Epithelial cell of prostate (primary cell): ENCODE measurements at regions not wholly inside any gene's neighbourhood (a gene's known extent, or its start where the extent isn't known, plus 50 kb on each side); places are given as distances from the start of the nearest gene placed in this dataset.
"Not testable (repeated sequence)": the region's sequence is repeated elsewhere in the genome, so short reads cannot be mapped to it uniquely, and the experiment has no call there.

Experiments used
- DNase-seq: peaks from one replicate; pipeline ENCODE4 v3.0.0-alpha.2; 2011; ENCODE audit warnings: low read depth, low spot score
- H3K27ac ChIP-seq: fragments of 450-650 bp; 2 replicates; pipeline ENCODE4 v1.5.1; 2017; ENCODE audit warnings: mild to moderate bottlenecking

DNA sequence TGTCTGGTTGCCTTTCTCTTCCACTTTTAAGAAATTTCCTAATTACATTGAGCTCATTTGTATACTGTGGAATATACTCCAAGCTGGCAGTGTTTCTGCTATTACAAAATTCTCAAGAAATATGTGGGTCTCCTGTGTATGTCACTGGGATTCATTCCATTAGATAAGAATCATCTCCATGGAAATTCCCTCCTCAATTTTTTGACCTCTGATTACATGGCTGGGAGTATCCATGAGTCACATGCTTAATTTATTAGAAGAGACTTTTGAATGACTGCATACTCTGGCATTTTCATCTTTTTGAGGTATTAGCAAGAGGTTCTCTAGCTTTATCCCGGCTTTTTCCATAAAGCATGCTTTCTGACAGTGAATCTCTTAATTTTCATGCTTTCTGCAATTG lies 665.5 kb upstream of the CNTNAP5 start:
- no peak overlapping the region for H3K27ac ChIP-seq
- DNase-seq, result no peak

DNA sequence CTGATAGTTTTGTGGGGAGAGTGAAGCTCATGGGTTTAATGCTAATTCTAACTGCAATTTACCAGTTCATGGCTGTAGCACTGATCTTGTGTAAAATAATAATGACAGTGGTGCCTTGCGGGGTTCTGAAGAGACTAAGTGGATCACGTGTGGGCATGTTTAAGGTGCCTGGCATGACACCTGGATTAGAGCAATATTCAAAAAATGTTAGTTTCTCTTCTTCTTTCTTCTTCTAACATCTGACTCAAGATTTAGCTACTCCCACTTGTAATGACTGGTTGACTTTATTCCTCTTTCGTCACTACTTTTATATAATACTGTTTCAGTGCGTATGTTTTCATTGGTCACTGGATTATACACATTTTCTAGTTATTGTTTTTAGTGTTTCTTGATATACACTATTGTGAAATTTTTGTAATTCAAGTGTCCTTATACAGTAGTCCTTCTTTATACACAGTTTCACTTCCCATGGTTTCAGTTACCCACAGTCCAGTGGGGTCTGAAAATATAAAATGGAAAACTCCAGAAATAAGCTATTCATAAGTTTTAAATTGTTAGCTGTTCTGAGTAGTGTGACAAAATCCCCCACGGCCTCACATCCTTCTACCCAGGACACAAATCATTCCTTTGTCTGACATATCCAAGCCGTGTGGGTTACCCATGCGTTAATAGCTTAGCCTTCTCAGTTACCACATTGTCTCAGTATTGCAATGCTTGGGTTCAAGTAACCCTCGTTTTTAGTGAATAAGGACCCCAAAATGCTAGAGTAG lies 662.2 kb upstream of the CNTNAP5 start:
- no peak for DNase-seq
- H3K27ac ChIP-seq, result no peak overlapping the region

DNA sequence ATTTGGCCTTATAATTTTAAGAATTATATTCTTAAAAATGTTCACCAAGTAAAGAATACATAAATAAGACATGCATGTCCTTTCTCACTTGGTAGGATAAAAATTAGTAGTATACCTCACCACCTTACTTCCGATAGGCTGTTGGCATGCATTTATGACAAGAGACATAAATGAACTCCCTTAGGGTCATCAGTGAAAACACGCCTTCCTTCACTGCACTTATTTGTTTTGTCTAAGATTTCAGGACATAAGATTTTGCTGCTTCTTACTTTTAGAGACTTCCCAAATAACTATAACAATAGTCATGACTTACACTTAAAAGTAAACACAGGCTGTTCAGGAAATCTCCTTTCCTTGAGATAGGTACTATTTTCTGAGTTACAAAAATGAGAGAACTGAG lies 661.3 kb upstream of the CNTNAP5 start:
- no peak for DNase-seq

GRCh38 chr2:123364243-123364896 lies 660.7 kb upstream of the CNTNAP5 start:
- no peak for DNase-seq
- no peak overlapping the region for H3K27ac ChIP-seq

More for the DNA sequence above, 661.3 kb upstream of the CNTNAP5 start:
- no peak overlapping the region for H3K27ac ChIP-seq

DNA sequence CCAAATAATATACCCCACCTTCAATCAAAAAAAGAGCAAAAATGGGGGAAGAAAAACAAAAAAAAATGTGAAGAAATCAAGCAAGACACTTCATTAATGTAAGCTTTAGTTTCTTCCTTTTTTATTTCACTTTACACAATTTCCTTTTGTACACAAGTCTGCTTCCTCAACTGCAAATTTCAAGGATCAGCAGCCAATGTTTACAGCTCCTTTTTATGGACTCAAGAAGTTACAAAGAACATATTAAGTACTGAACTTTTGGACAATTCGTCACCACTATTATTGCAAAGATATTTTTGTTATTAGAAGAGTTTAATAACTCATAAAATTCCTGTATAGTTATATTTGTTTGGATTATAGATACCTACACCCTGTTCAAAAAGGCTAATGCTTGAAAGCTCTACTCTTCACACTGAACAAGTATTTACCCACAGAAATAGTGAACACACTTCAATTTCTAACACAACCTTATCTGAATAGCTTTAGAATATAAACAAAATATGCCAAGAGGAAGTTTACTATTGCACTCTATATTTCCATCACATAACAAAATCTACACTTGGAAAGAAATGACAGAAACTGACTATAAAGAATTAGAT lies 658.7 kb upstream of the CNTNAP5 start:
- DNase-seq, result no peak
- H3K27ac ChIP-seq, result no peak overlapping the region

- H3K27ac ChIP-seq, result no peak overlapping the region
- no peak for DNase-seq
These were observed 654.9 kb upstream of the CNTNAP5 start for GRCh38 chr2:123370186-123370585.

- DNase-seq, result no peak
- H3K27ac ChIP-seq, result no peak overlapping the region
These were observed 653.6 kb upstream of the CNTNAP5 start for GRCh38 chr2:123371535-123371934.

- no peak overlapping the region for H3K27ac ChIP-seq
- DNase-seq, result no peak
These were observed 644.6 kb upstream of the CNTNAP5 start for GRCh38 chr2:123380370-123380935.

- DNase-seq, result no peak
- no peak overlapping the region for H3K27ac ChIP-seq
These were observed 609.4 kb upstream of the CNTNAP5 start for GRCh38 chr2:123415678-123416077.

- H3K27ac ChIP-seq, result no peak overlapping the region
- no peak for DNase-seq
These were observed 605.1 kb upstream of the CNTNAP5 start for GRCh38 chr2:123419976-123420375.

GRCh38 chr2:123434546-123435395 lies 590.3 kb upstream of the CNTNAP5 start:
- no peak overlapping the region for H3K27ac ChIP-seq
- no peak for DNase-seq

GRCh38 chr2:123438251-123438650 lies 586.8 kb upstream of the CNTNAP5 start:
- no peak for DNase-seq
- H3K27ac ChIP-seq, result no peak overlapping the region

GRCh38 chr2:123438675-123439074 lies 586.4 kb upstream of the CNTNAP5 start:
- no peak for DNase-seq
- no peak overlapping the region for H3K27ac ChIP-seq

- no peak overlapping the region for H3K27ac ChIP-seq
- no peak for DNase-seq
These were observed 576.3 kb upstream of the CNTNAP5 start for GRCh38 chr2:123448801-123449200.

- DNase-seq, result no peak
- H3K27ac ChIP-seq, result no peak overlapping the region
These were observed 573.5 kb upstream of the CNTNAP5 start for GRCh38 chr2:123451542-123451941.

DNA sequence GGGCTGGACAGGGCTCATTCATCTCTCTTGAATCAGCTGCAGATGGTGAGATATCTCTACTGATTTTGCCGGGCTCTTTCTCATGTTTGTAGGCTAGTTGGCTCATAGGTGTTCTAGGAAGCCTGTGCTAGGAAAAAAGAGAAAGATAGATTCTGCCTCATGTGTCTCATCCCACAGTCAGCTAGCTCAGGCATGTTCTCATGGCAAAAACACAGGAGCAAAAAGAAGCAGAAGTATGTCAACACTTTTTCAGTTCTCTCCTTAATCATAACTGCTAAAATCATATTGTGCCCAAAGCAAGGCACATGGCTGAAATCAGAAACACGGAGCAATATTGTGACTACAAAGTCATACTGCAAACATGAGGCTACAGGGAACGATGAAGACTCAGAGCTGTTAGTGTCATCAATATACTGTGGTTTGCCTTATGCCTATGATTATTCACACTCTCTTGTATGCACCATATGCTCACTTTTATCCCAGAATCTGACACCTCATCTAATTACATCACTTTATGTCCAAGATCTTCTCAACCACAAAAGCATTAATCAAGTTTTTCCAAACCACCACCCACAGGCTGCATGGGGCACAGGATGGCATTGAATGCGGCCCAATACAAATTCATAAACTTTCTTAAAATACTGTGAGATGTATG lies 571.9 kb upstream of the CNTNAP5 start:
- no peak for DNase-seq

GRCh38 chr2:123453772-123454171 lies 571.3 kb upstream of the CNTNAP5 start:
- no peak for DNase-seq
- H3K27ac ChIP-seq, result no peak overlapping the region

More for the DNA sequence above, 571.9 kb upstream of the CNTNAP5 start:
- no peak overlapping the region for H3K27ac ChIP-seq

DNA sequence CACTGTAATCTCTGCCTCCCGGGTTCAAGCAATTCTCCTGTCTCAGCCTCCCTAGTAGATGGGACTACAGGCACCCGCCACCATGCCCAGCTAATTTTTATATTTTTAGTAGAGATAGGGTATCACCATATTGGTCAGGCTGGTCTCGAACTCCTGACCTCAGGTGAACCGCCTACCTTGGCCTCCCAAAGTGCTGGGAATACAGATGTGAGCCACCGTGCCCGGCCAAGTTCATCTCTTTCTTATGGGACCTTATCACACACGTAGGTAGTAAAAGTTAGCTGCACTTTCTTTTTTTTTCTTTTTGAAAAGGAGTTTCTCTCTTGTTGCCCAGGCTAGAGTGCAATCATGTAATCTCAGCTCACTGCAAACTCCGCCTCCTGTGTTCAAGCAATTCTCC lies 569.9 kb upstream of the CNTNAP5 start:
- DNase-seq, H3K27ac ChIP-seq: not testable (repeated sequence)

GRCh38 chr2:123456416-123456815 lies 568.7 kb upstream of the CNTNAP5 start:
- H3K27ac ChIP-seq, result no peak overlapping the region

DNA sequence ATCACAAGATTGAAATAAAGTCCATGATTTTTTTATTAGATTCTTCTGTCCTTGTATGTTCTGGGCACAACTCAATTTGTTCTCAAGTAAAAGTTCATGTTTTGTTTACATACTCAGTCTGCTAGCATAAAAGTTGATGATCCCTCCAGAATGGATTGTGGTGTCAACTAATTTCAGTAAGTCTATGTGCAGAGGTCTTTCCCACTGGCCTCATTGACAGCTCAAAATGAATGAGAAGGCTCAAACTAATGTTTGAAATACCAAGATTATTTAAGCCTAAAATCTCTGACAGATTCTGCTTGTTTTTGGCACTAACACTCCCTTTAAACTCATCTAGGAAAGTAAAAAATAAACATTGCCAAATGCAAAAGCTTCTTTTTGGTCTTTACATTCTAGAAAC lies 561.2 kb upstream of the CNTNAP5 start:
- no peak overlapping the region for H3K27ac ChIP-seq
- DNase-seq, result no peak

More at GRCh38 chr2:123456416-123456815, 568.7 kb upstream of the CNTNAP5 start:
- DNase-seq, result no peak
